Endothelial cell of umbilical vein (primary cell): ENCODE measurements at regions not wholly inside any gene's neighbourhood (a gene's known extent, or its start where the extent isn't known, plus 50 kb on each side); places are given as distances from the start of the nearest gene placed in this dataset.

ENCODE experiments used
- CTCF ChIP-seq, 2 donors: IDR thresholded peaks; 1 replicate in 1 of 2; 2 replicates in 1 of 2; pipeline ENCODE4 v1.5.1; 2011; ENCODE audit warnings: low read length in 2 of 2, mild to moderate bottlenecking in 2 of 2, moderate library complexity in 2 of 2, control low read depth in 1 of 2, inconsistent platforms in 1 of 2, low read depth in 1 of 2; ENCODE audit not compliant: insufficient read depth in 1 of 2; ENCODE audit errors: extremely low read depth in 1 of 2
- EZH2 ChIP-seq: IDR thresholded peaks from 2 replicates; pipeline ENCODE4 v1.6.1; 2012; ENCODE audit warnings: borderline replicate concordance, low read depth, mild to moderate bottlenecking, moderate library complexity, low read length, inconsistent platforms; ENCODE audit not compliant: severe bottlenecking
- FOS ChIP-seq: IDR thresholded peaks from 2 replicates; pipeline ENCODE4 v1.6.1; 2011; ENCODE audit warnings: mild to moderate bottlenecking, low read length, moderate library complexity, borderline replicate concordance; ENCODE audit not compliant: insufficient read depth
- GATA2 ChIP-seq: IDR thresholded peaks from 2 replicates; pipeline ENCODE4 v1.7.0; 2011; ENCODE audit warnings: low read depth, mild to moderate bottlenecking, moderate library complexity, mixed read lengths, low read length; ENCODE audit not compliant: insufficient read length, insufficient read depth
- JUN ChIP-seq: IDR thresholded peaks from 2 replicates; pipeline ENCODE4 v1.6.1; 2011; ENCODE audit warnings: borderline replicate concordance, low read depth; ENCODE audit not compliant: insufficient read length, insufficient read depth
- MAX ChIP-seq: IDR thresholded peaks from 2 replicates; pipeline ENCODE4 v1.6.1; 2011; ENCODE audit not compliant: insufficient read depth, insufficient read length
- MYC ChIP-seq: IDR thresholded peaks from one replicate; pipeline ENCODE4 v1.6.1; 2011; ENCODE audit warnings: mild to moderate bottlenecking, low read depth, low read length
- POLR2A ChIP-seq: IDR thresholded peaks from 2 replicates; pipeline ENCODE4 v1.6.1; 2012; ENCODE audit warnings: low read depth, mild to moderate bottlenecking, control low read depth, low read length
- POLR2AphosphoS5 ChIP-seq: IDR thresholded peaks from 2 replicates; pipeline ENCODE4 v1.6.1; 2012; ENCODE audit warnings: low read depth, mild to moderate bottlenecking, control low read depth, low read length, moderate library complexity; ENCODE audit not compliant: insufficient read depth

- TF ChIP-seq POLR2A (no peak), MYC (no peak), CTCF (IDR thresholded peaks at IDR 0.05; ENCODE audit: extremely low read depth in 1 of 2, insufficient read depth in 1 of 2, low read depth in 1 of 2, low read length in 2 of 2) (no peak), JUN (no peak), EZH2 (no peak), POLR2AphosphoS5 (no peak), MAX (no peak), GATA2 (no peak), FOS (no peak)
Observed at GRCh38 chr13:99878921-99879610, 92.5 kb downstream of the ZIC5 start.
